Gastrocnemius medialis (tissue), 4 donors: ENCODE measurements at regions not wholly inside any gene's neighbourhood (a gene's known extent, or its start where the extent isn't known, plus 50 kb on each side); places are given as distances from the start of the nearest gene placed in this dataset.

ENCODE experiments used
- POLR2A ChIP-seq, 2 donors: fragments of 450-650 bp; IDR thresholded peaks; one replicate each; pipeline ENCODE4 v1.6.1; 2017; ENCODE audit warnings: antibody characterized with exemption in 2 of 2, mild to moderate bottlenecking in 2 of 2, moderate library complexity in 2 of 2
- TF ChIP-seq, protein P1 (sequence below), 5 experiments: fragments of 450-650 bp in 3 of 5; fragments of 200-600 bp in 2 of 5; sonication (generic) in 2 of 5; IDR thresholded peaks in 4 of 5; conservative IDR thresholded peaks in 1 of 5; 1 replicate in 4 of 5; 2 replicates in 1 of 5; pipeline ENCODE4 v1.5.1; 2016 to 2019; ENCODE audit warnings: antibody characterized with exemption in 5 of 5, mild to moderate bottlenecking in 3 of 5, moderate library complexity in 3 of 5

- TF ChIP-seq, protein P1, sequence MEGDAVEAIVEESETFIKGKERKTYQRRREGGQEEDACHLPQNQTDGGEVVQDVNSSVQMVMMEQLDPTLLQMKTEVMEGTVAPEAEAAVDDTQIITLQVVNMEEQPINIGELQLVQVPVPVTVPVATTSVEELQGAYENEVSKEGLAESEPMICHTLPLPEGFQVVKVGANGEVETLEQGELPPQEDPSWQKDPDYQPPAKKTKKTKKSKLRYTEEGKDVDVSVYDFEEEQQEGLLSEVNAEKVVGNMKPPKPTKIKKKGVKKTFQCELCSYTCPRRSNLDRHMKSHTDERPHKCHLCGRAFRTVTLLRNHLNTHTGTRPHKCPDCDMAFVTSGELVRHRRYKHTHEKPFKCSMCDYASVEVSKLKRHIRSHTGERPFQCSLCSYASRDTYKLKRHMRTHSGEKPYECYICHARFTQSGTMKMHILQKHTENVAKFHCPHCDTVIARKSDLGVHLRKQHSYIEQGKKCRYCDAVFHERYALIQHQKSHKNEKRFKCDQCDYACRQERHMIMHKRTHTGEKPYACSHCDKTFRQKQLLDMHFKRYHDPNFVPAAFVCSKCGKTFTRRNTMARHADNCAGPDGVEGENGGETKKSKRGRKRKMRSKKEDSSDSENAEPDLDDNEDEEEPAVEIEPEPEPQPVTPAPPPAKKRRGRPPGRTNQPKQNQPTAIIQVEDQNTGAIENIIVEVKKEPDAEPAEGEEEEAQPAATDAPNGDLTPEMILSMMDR (IDR thresholded peaks at IDR 0.05 in 4 of 5, conservative IDR thresholded peaks at IDR 0.05 in 1 of 5): no peak
- no peak for TF ChIP-seq POLR2A (IDR thresholded peaks at IDR 0.05)
Measured at GRCh38 chr12:13472690-13473089, 276.2 kb downstream of the EMP1 start.
